NCI-H446 treated with DMSO at 0.1 percent for 48 hours (cell line): ENCODE measurements at regions not wholly inside any gene's neighbourhood (a gene's known extent, or its start where the extent isn't known, plus 50 kb on each side); places are given as distances from the start of the nearest gene placed in this dataset.
A peak's percentile ranks its signal among the peaks of the same experiment; 100 is the strongest.
"Not testable (repeated sequence)": the region's sequence is repeated elsewhere in the genome, so short reads cannot be mapped to it uniquely, and the experiment has no call there.

Experiments used
- DNase-seq: peaks from one replicate; lab custom pipeline; 2025; lab: John Stamatoyannopoulos, UW

- no peak for DNase-seq
These were observed 239.1 kb downstream of the CHM start for GRCh38 chrX:85808217-85808616.

- DNase-seq = not testable (repeated sequence)
These were observed 275.0 kb downstream of the CHM start for GRCh38 chrX:85772391-85772790.

- DNase-seq = no peak
These were observed 281.7 kb downstream of the CHM start for GRCh38 chrX:85765651-85766050.

GRCh38 chrX:85723025-85723424 is 324.3 kb downstream of the CHM start:
- not testable (repeated sequence) for DNase-seq

GRCh38 chrX:85703233-85703632 is 323.8 kb upstream of the POF1B start:
- not testable (repeated sequence) for DNase-seq

GRCh38 chrX:85698921-85699320 is 319.5 kb upstream of the POF1B start:
- no peak for DNase-seq

- DNase-seq = no peak
These were observed 306.4 kb upstream of the POF1B start for GRCh38 chrX:85685843-85686242.

GRCh38 chrX:85666471-85666870 is 287.0 kb upstream of the POF1B start:
- DNase-seq = no peak

GRCh38 chrX:85663970-85664369 is 284.5 kb upstream of the POF1B start:
- DNase-seq = not testable (repeated sequence)

- no peak for DNase-seq
These were observed 251.4 kb upstream of the POF1B start for GRCh38 chrX:85630901-85631300.

GRCh38 chrX:85627363-85627762 is 247.9 kb upstream of the POF1B start:
- DNase-seq = no peak

- DNase-seq = no peak
These were observed 243.2 kb upstream of the POF1B start for GRCh38 chrX:85622635-85623034.

- DNase-seq = peak; percentile 65
These were observed 241.0 kb upstream of the POF1B start for GRCh38 chrX:85620466-85620865.

GRCh38 chrX:85619962-85620361 is 240.5 kb upstream of the POF1B start:
- no peak for DNase-seq

GRCh38 chrX:85611926-85612325 is 232.5 kb upstream of the POF1B start:
- no peak for DNase-seq

GRCh38 chrX:85592980-85593379 is 213.5 kb upstream of the POF1B start:
- no peak for DNase-seq

- DNase-seq = no peak
These were observed 212.1 kb upstream of the POF1B start for GRCh38 chrX:85591536-85591935.

GRCh38 chrX:85590638-85591037 is 211.2 kb upstream of the POF1B start:
- DNase-seq = no peak

- DNase-seq = no peak
These were observed 194.3 kb upstream of the POF1B start for GRCh38 chrX:85573801-85574200.

- no peak for DNase-seq
These were observed 191.0 kb upstream of the POF1B start for GRCh38 chrX:85570496-85570895.

GRCh38 chrX:85569686-85570085 is 190.2 kb upstream of the POF1B start:
- no peak for DNase-seq

- no peak for DNase-seq
These were observed 189.6 kb upstream of the POF1B start for GRCh38 chrX:85569096-85569495.

GRCh38 chrX:85561231-85561630 is 181.8 kb upstream of the POF1B start:
- no peak for DNase-seq

- no peak for DNase-seq
These were observed 165.1 kb upstream of the POF1B start for GRCh38 chrX:85544609-85545008.

- no peak for DNase-seq
These were observed 164.4 kb upstream of the POF1B start for GRCh38 chrX:85543866-85544265.
